Endothelial cell of umbilical vein (primary cell): ENCODE measurements at regions not wholly inside any gene's neighbourhood (a gene's known extent, or its start where the extent isn't known, plus 50 kb on each side); places are given as distances from the start of the nearest gene placed in this dataset.

Experiments used
- BruUV-seq: library from RNA; stranded (reverse); fragments of 400-500 nt; replicated peaks from 2 replicates; lab custom pipeline; 2021; lab: Mats Ljungman, UMichigan
- CTCF ChIA-PET: fragments of 300-600, 350-600 bp; sonication (Branson Sonifier 250); formaldehyde crosslinking; loops from one replicate; lab custom pipeline; 2021; ENCODE audit warnings: antibody characterized with exemption, inconsistent platforms; lab: Charles Lee
- POLR2A ChIA-PET: fragments of 300-600, 350-600 bp; sonication (Branson Sonifier 250); formaldehyde crosslinking; loops from one replicate; lab custom pipeline; 2021; ENCODE audit warnings: antibody characterized with exemption, inconsistent platforms; lab: Charles Lee
- DNase-seq: peaks from one replicate; pipeline ENCODE4 v3.0.0-alpha.2; 2011; ENCODE audit warnings: low read depth, low spot score
- FAIRE-seq: peaks from 2 replicates; lab custom pipeline; 2011; peaks lifted over from hg19 to GRCh38; lab: Jason Lieb, UNC
- H2AFZ ChIP-seq: 2 replicates; pipeline ENCODE4 v1.6.0; 2012; ENCODE audit warnings: low read depth, low read length, control low read depth, inconsistent platforms
- H3K27ac ChIP-seq: 2 replicates; pipeline ENCODE4 v1.5.1; 2011; ENCODE audit warnings: low read depth, mild to moderate bottlenecking, control low read depth, low read length, moderate library complexity; ENCODE audit not compliant: insufficient read depth
- H3K27me3 ChIP-seq, 2 experiments: 2 replicates each; pipeline versions ENCODE4 v1.6.0 to v1.6.1; 2011; ENCODE audit warnings: low read length in 2 of 2, mixed read lengths in 1 of 2; ENCODE audit not compliant: control insufficient read depth in 2 of 2, insufficient read depth in 2 of 2
- H3K36me3 ChIP-seq, 2 experiments: 2 replicates in 1 of 2; 3 replicates in 1 of 2; pipeline ENCODE4 v1.5.1; 2011; ENCODE audit warnings: low read length in 2 of 2, mild to moderate bottlenecking in 1 of 2, moderate library complexity in 1 of 2; ENCODE audit not compliant: control insufficient read depth in 2 of 2, insufficient read depth in 2 of 2; ENCODE audit errors: extremely low read depth in 1 of 2
- H3K4me1 ChIP-seq: 3 replicates; pipeline ENCODE4 v1.5.1; 2011; ENCODE audit warnings: mild to moderate bottlenecking, low read length; ENCODE audit not compliant: control insufficient read depth, insufficient read depth; ENCODE audit errors: extremely low read depth
- H3K4me2 ChIP-seq: 2 replicates; pipeline ENCODE4 v1.6.1; 2011; ENCODE audit warnings: low read length, control low read depth, mixed read lengths; ENCODE audit not compliant: insufficient read depth
- H3K4me3 ChIP-seq, 3 experiments: fragments of 200-600 bp in 1 of 3; sonication (generic), shearing (Covaris generic) in 1 of 3; replicated peaks in 1 of 3; 2 replicates each; pipeline ENCODE4 v1.5.1; 2011 to 2016; ENCODE audit warnings: control low read depth in 3 of 3, low read length in 3 of 3, mild to moderate bottlenecking in 2 of 3, inconsistent platforms in 1 of 3, low read depth in 1 of 3, moderate library complexity in 1 of 3; ENCODE audit not compliant: insufficient read depth in 1 of 3
- H3K79me2 ChIP-seq: 2 replicates; pipeline ENCODE4 v1.6.0; 2012; ENCODE audit warnings: low read length, inconsistent platforms; ENCODE audit not compliant: control insufficient read depth, insufficient read depth
- H3K9ac ChIP-seq: replicated peaks from 2 replicates; pipeline ENCODE3; 2011; ENCODE audit warnings: low read length, control low read depth; ENCODE audit not compliant: insufficient read depth; ENCODE audit errors: extremely low read depth
- H3K9me1 ChIP-seq: replicated peaks from 3 replicates; pipeline ENCODE4 v1.6.0; 2011; ENCODE audit warnings: mild to moderate bottlenecking, low read length; ENCODE audit not compliant: control insufficient read depth, insufficient read depth; ENCODE audit errors: extremely low read depth
- H3K9me3 ChIP-seq: replicated peaks from 2 replicates; pipeline ENCODE4 v1.5.1; 2012; ENCODE audit warnings: low read length, inconsistent platforms; ENCODE audit not compliant: control insufficient read depth, insufficient read depth
- H4K20me1 ChIP-seq: replicated peaks from 2 replicates; pipeline ENCODE3; 2011; ENCODE audit warnings: mild to moderate bottlenecking, low read length; ENCODE audit not compliant: control insufficient read depth, insufficient read depth; ENCODE audit errors: extremely low read depth
- EZH2 ChIP-seq: IDR thresholded peaks from 2 replicates; pipeline ENCODE4 v1.6.1; 2012; ENCODE audit warnings: borderline replicate concordance, low read depth, mild to moderate bottlenecking, moderate library complexity, low read length, inconsistent platforms; ENCODE audit not compliant: severe bottlenecking
- FOS ChIP-seq: IDR thresholded peaks from 2 replicates; pipeline ENCODE4 v1.6.1; 2011; ENCODE audit warnings: mild to moderate bottlenecking, low read length, moderate library complexity, borderline replicate concordance; ENCODE audit not compliant: insufficient read depth
- GATA2 ChIP-seq: IDR thresholded peaks from 2 replicates; pipeline ENCODE4 v1.7.0; 2011; ENCODE audit warnings: low read depth, mild to moderate bottlenecking, moderate library complexity, mixed read lengths, low read length; ENCODE audit not compliant: insufficient read length, insufficient read depth
- JUN ChIP-seq: IDR thresholded peaks from 2 replicates; pipeline ENCODE4 v1.6.1; 2011; ENCODE audit warnings: borderline replicate concordance, low read depth; ENCODE audit not compliant: insufficient read length, insufficient read depth
- MAX ChIP-seq: IDR thresholded peaks from 2 replicates; pipeline ENCODE4 v1.6.1; 2011; ENCODE audit not compliant: insufficient read depth, insufficient read length
- MYC ChIP-seq: IDR thresholded peaks from one replicate; pipeline ENCODE4 v1.6.1; 2011; ENCODE audit warnings: mild to moderate bottlenecking, low read depth, low read length
- POLR2A ChIP-seq: IDR thresholded peaks from 2 replicates; pipeline ENCODE4 v1.6.1; 2012; ENCODE audit warnings: low read depth, mild to moderate bottlenecking, control low read depth, low read length
- POLR2AphosphoS5 ChIP-seq: IDR thresholded peaks from 2 replicates; pipeline ENCODE4 v1.6.1; 2012; ENCODE audit warnings: low read depth, mild to moderate bottlenecking, control low read depth, low read length, moderate library complexity; ENCODE audit not compliant: insufficient read depth
- dilution Hi-C: fragments of 300-500 bp; cut with MboI; formaldehyde crosslinking; loops from one replicate; pipeline ENCODE4 v1.15.0; 2019; ENCODE audit warnings: low sequenced_read_pairs; ENCODE audit not compliant: extremely low pct_ligation_motif_present
- intact Hi-C: fragments of 100-400 bp; cut with micrococcal nuclease; formaldehyde crosslinking; loops from one replicate; pipeline ENCODE4 v1.10.0; 2022
- TF ChIP-seq, protein P1 (sequence below), 2 donors: IDR thresholded peaks; 1 replicate in 1 of 2; 2 replicates in 1 of 2; pipeline ENCODE4 v1.5.1; 2011; ENCODE audit warnings: low read length in 2 of 2, mild to moderate bottlenecking in 2 of 2, moderate library complexity in 2 of 2, control low read depth in 1 of 2, inconsistent platforms in 1 of 2, low read depth in 1 of 2; ENCODE audit not compliant: insufficient read depth in 1 of 2; ENCODE audit errors: extremely low read depth in 1 of 2

DNA sequence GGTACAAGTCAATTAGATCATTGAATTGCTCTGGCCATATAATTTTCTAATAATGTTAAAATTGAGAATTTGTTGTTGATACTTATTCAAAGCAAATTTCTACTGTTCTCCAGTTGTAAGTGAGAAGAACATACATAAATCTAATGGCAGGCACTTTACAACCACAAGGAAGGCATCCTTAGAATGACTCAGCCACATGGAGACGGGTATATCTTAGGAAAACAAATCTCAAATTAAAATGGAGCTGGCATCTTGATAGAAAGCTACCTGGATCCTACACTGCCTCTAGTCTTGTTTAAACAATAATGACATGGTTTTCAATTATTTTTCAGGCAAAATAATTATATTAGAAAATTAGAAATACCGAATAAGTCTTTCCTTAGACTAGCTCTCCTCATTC lies 1183.7 kb upstream of the SORCS1 start:
- no peak for FAIRE-seq
- H3K27me3 ChIP-seq: no peaks in the 10 kb centered on the region
- H3K9ac ChIP-seq: no peak overlapping the region
- ChIA-PET CTCF (no interaction called here), POLR2A (no interaction called here)
- H3K27ac ChIP-seq: no peak overlapping the region
- no peaks in the 10 kb centered on the region for H3K4me1 ChIP-seq
- BruUV-seq: no TSS peak
- no peaks in the 10 kb centered on the region for H3K79me2 ChIP-seq
- no peak for TF ChIP-seq POLR2A
- TF ChIP-seq POLR2AphosphoS5: no peak
- no peak for TF ChIP-seq MYC
- TF ChIP-seq JUN: no peak
- no peak for TF ChIP-seq FOS
- no peak for TF ChIP-seq GATA2
- TF ChIP-seq EZH2: no peak
- no peak for TF ChIP-seq MAX
- TF ChIP-seq, protein P1, sequence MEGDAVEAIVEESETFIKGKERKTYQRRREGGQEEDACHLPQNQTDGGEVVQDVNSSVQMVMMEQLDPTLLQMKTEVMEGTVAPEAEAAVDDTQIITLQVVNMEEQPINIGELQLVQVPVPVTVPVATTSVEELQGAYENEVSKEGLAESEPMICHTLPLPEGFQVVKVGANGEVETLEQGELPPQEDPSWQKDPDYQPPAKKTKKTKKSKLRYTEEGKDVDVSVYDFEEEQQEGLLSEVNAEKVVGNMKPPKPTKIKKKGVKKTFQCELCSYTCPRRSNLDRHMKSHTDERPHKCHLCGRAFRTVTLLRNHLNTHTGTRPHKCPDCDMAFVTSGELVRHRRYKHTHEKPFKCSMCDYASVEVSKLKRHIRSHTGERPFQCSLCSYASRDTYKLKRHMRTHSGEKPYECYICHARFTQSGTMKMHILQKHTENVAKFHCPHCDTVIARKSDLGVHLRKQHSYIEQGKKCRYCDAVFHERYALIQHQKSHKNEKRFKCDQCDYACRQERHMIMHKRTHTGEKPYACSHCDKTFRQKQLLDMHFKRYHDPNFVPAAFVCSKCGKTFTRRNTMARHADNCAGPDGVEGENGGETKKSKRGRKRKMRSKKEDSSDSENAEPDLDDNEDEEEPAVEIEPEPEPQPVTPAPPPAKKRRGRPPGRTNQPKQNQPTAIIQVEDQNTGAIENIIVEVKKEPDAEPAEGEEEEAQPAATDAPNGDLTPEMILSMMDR (IDR thresholded peaks at IDR 0.05; ENCODE audit: extremely low read depth in 1 of 2, insufficient read depth in 1 of 2, low read depth in 1 of 2, low read length in 2 of 2): no peak
- no peaks in the 10 kb centered on the region for H4K20me1 ChIP-seq
- peaks cover 5% of the 10 kb centered on the region for H3K9me3 ChIP-seq
- no peak overlapping the region for H3K4me2 ChIP-seq
- H3K9me1 ChIP-seq: no peaks in the 10 kb centered on the region
- dilution Hi-C loops: no loop called here
- H3K36me3 ChIP-seq: no peaks in the 10 kb centered on the region
- intact Hi-C loops: no loop called here
- no peak overlapping the region for H2AFZ ChIP-seq
- no peak overlapping the region for H3K4me3 ChIP-seq
- DNase-seq: no peak
